ENCODE measurements at regions not wholly inside any gene's neighbourhood (a gene's known extent, or its start where the extent isn't known, plus 50 kb on each side); places are given as distances from the start of the nearest gene placed in this dataset.
"Not testable (repeated sequence)": the region's sequence is repeated elsewhere in the genome, so short reads cannot be mapped to it uniquely, and the experiment has no call there.

DNA sequence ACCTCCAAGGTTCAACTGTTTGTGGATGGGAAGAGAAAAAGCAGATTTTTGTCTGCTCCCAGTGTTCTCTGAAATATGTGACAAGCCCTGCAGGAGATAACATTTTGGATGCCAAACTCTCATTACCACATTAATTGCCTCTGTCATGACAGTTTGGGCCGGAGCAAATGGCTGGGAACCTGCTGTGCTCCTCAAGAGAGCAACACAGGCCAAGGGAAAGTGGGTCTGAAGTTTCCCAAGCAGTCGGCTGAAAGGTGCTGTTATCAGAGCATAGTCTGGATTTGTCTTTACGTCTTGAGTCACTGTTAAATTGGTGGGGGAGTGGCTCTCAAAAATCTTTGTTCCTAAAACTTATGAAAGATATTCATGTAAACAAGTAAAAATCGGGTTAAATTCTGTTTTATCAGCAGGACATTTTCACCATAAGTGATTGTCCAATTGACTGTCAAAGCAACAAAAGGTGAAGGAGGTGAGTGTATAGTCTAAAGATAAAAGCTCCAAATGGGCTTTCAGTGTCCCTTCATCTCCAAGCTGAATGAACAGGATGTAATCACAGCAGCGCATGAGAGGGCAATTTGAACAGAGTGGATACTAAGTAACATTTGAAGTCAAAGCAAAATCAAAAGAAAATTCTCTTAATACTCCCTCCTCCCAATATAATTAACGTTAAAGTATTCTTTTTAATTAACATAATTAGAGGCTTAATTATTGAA, 844.8 kb downstream of the PCDH17 start:
- ATAC-seq (ENCODE audit: low FRiP score) (no peak), DNase-seq (ENCODE audit: low spot score) (no peak)
- TF ChIP-seq CTCF (IDR thresholded peaks at IDR 0.05) = no peak

DNA sequence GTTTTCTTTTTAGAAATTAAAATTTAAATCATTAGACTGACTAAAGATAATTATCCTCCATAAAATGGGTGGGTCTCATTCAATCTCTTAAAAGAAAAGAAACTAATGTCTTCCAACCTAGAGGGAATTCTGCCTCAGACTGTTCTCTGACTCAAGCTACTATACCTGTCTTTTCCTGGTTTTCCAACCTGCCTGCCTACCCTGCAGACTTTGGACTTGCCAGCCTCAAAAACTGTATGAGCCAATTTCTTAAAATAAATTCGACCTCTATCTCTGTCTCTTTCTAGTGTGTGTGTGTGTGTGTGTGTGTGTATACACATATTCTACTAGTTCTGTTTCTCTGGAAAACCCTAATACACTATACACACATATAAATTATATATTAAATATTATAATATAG, 847.3 kb downstream of the PCDH17 start:
- no peak for DNase-seq (ENCODE audit: low spot score)
- no peak for ATAC-seq (ENCODE audit: low FRiP score)
- no peak for TF ChIP-seq CTCF (IDR thresholded peaks at IDR 0.05)

GRCh38 chr13:58480061-58480460, 848.5 kb downstream of the PCDH17 start:
- TF ChIP-seq CTCF (IDR thresholded peaks at IDR 0.05) = no peak
- DNase-seq (ENCODE audit: low spot score) (no peak), ATAC-seq (ENCODE audit: low FRiP score) (no peak)

GRCh38 chr13:58488251-58488650, 856.7 kb downstream of the PCDH17 start:
- no peak for DNase-seq (ENCODE audit: low spot score)
- no peak for ATAC-seq (ENCODE audit: low FRiP score)
- no peak for TF ChIP-seq CTCF (IDR thresholded peaks at IDR 0.05)

- ATAC-seq (ENCODE audit: low FRiP score) (no peak), DNase-seq (ENCODE audit: low spot score) (no peak)
- TF ChIP-seq CTCF (IDR thresholded peaks at IDR 0.05) = no peak
Measured at GRCh38 chr13:58495668-58496067, 864.1 kb downstream of the PCDH17 start.

DNA sequence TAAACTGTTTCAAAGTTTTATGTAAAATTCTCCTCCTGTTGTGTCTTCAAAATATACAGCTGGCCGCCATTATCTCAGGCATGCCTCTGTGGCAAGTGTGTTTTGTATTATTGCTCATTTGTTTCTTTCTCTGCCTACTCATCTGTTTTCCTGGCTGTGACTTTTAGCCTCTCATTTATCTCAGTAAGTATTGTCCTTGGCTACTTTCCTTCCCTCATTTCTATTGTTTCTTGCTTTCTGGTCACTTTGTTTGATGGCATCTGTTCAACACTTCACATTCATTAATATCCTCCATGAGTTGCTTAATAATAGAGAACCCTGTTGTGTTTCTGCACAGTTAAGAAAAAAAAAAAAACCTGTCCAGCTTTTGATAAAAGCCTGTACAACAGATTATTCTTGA, 869.4 kb downstream of the PCDH17 start:
- DNase-seq (ENCODE audit: low spot score) = no peak
- no peak for ATAC-seq (ENCODE audit: low FRiP score)
- TF ChIP-seq CTCF (IDR thresholded peaks at IDR 0.05) = no peak

GRCh38 chr13:58504202-58504700, 872.7 kb downstream of the PCDH17 start:
- not testable (repeated sequence) for DNase-seq (ENCODE audit: low spot score); ATAC-seq (ENCODE audit: low FRiP score)

DNA sequence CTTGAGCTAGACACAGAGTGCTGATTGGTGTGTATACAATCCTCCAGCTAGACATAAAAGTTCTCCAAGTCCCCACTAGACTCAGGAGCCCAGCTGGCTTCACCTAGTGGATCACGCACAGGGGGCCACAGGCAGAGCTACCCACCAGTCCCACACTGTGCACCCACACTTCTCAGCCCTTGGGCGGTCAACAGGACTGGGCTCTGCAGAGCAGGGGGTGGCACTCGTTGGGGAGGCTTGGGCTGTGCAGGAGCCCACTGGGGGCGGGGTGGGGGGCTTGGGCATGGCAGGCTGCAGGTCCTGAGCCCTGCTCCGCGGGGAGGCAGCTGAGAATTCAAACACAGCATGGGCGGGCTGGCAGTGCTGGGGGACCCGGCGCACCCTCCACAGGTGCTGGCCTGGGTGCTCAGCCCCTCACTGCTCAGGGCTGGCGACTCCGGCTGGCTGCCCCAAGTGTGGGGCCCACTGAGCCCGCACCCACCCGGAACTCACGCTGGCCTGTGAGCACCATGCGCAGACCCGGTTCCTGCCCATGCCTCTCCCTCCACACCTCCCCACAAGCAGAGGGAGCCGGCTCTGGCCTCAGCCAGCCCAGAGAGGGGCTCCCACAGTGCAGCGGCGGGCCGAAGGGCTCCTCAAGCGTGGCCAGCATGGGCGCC, 873.8 kb downstream of the PCDH17 start:
- not testable (repeated sequence) for ATAC-seq (ENCODE audit: low FRiP score); DNase-seq (ENCODE audit: low spot score)
